ENCODE measurements at regions not wholly inside any gene's neighbourhood (a gene's known extent, or its start where the extent isn't known, plus 50 kb on each side); places are given as distances from the start of the nearest gene placed in this dataset.

DNA sequence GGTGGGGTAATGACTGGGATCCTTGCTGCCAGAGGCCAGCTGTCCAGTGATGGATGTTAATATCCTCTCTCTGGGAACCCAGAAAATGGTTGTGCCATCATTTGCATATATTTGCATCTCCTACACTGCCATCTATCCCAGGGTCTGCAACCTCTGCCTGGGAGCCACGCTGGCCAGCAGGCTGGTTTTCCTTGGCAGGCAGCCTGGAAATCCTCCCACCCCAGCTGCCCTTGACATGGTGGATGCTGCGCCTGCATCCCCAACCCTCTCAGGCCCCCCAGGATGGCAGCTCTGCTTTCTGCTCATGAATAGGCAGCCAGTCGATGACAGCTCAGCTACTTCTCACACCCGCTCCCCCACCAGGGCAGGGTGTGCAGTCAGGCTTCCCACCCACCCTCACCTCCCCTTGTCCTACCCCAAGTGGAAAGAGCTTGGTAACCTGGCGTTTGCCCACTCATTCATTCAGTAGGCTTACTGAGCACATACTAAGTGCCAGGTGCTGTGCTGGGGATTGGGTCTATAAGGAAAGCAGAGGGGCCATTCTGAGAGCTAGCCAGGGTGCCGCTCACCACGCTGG lies 202.5 kb downstream of the TRIM29 start:
- in situ Hi-C loops (cut with HindIII; ENCODE audit: low pct_unique_long_range_greater_than_20kb, low sequenced_read_pairs): no loop called here

DNA sequence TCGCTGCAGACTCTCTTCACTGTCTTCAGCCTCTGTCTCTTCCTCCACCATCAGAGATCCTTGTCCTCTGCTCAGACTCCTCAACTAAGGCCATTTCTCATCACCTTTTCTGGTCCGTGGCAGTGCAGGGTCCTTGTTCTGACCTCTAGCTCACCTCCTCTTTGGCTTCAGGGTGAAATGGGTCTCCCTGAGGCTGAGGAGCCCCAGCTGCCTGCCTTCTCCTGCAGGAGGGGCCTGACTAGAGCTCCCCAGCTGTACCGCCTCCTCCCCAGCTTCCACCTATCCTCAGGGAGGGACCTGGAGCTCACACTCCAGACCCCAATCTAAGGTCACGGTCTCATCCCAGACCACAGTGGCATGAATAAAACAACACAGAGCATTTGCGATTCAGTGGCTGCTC lies 203.0 kb downstream of the TRIM29 start:
- no peak for DNase-seq (ENCODE audit: low read depth, low spot score)
- in situ Hi-C loops (cut with HindIII; ENCODE audit: low pct_unique_long_range_greater_than_20kb, low sequenced_read_pairs): no loop called here

More for the DNA sequence above, 202.5 kb downstream of the TRIM29 start:
- DNase-seq (ENCODE audit: low read depth, low spot score): no peak

DNA sequence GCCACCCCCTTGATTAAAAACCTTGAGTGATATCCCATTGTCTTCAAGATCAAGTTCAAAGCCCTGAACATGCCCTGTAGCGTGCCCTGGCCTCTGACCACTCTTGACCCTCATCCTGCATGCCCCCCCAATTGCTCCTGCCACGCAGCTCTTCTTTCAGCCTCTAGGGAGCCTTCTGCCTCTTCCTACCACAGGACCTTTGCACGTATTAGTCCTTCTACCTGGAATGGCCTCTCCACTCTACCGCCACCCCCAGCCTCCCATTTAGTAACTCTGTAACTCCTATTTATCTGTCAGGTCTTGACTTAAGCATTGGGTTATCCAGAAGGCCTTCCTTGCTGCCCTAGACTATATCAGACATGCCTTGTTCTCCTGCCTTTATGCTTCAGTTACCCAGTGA lies 203.6 kb downstream of the TRIM29 start:
- in situ Hi-C loops (cut with HindIII; ENCODE audit: low pct_unique_long_range_greater_than_20kb, low sequenced_read_pairs): no loop called here
- no peak for DNase-seq (ENCODE audit: low read depth, low spot score)

DNA sequence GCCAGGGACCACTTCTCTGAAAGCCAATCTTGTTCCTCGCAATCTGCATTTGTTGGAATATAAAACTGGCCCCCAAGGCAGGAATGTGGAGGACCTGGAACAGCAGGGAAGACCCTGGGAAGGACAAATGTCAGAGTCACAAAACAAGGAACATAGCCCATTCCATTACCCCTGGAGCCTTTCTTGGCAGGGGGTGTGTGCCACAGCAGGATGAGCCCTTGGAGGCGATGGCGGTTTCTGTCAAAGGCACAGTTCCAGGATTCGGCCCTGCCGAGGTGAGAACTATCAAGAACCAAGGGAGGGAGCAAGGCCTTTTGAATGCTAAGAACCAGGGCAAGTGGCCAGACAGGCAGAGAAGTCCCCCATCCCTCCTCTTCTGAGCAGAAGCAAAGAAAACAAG lies 204.3 kb downstream of the TRIM29 start:
- in situ Hi-C loops (cut with HindIII; ENCODE audit: low pct_unique_long_range_greater_than_20kb, low sequenced_read_pairs): no loop called here
- DNase-seq (ENCODE audit: low read depth, low spot score): no peak

DNA sequence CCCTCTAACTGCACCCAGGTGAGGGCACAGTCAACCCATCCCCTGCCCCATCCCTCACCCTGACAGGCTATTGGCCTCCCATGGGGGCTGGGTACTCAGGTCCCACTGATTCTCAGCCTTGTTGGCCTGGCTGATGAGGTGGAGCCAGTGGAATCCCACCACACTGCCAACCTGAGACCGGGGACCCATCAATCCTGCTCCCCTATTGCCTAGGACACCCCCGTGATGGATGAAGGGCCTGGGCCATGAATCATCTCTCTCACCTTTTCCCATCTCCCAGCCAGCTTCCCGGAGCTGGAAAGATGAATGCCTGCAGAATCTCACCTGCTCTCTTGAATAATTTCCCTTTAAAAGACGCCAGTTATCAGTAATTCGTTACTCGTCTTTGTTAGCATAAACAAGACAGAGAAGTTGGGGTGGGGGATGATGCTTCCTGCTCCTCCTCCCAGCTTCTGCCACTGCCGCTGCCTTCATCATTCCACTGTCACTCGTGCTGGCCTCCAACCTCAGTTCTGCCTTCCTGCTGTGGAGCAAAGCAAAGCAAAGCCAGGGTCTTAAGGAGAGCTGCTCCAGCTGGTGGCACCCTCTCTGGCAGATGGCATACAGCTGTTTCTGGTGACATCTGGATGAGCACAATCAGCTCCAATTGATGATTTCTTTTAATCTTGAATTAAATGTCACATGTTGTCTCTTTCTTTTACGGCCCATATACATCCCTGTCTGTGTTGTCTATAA lies 204.0 kb upstream of the NECTIN1 start:
- DNase-seq (ENCODE audit: low read depth, low spot score): no peak
- in situ Hi-C loops (cut with HindIII; ENCODE audit: low pct_unique_long_range_greater_than_20kb, low sequenced_read_pairs): no loop called here

DNA sequence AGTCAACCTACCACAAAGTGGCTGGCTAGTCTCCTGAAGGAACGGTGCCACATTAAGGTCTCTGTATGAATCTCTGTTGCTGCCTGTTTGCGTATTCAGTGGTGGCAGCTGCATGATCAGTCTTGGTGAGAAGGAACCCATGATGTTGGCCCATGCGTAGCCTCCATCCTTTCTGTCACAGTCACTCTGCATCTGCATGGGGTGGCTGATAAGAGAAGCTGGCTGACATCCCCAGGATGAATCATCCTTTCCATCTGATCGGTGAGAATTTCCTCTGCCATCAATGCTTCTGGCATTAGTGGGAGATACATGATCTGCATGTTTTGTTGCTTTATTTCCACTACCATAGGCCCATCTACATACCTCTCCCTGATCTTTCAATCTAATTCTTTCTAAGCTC lies 199.0 kb upstream of the NECTIN1 start:
- no peak for DNase-seq (ENCODE audit: low read depth, low spot score)
- in situ Hi-C loops (cut with HindIII; ENCODE audit: low pct_unique_long_range_greater_than_20kb, low sequenced_read_pairs): no loop called here

DNA sequence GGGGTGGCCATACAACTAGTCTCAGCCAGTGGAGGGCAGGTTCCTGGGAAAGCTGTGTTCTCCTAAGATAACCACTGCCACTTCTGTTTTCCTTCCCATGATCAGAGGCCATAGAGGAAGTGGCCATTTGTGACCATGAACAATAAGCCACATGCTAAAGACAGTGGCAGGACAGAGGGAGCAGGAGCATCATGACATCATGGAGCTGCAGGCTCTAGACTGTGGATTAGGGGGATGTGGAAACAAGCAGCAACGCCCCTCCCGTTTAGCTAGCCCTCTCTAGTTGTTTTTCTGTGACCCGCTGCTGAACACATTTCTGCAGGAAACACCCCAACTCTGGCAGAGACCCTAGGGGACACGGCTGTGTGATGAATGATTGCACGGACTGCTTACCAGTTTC lies 195.0 kb upstream of the NECTIN1 start:
- in situ Hi-C loops (cut with HindIII; ENCODE audit: low pct_unique_long_range_greater_than_20kb, low sequenced_read_pairs): no loop called here
- DNase-seq (ENCODE audit: low read depth, low spot score): no peak

DNA sequence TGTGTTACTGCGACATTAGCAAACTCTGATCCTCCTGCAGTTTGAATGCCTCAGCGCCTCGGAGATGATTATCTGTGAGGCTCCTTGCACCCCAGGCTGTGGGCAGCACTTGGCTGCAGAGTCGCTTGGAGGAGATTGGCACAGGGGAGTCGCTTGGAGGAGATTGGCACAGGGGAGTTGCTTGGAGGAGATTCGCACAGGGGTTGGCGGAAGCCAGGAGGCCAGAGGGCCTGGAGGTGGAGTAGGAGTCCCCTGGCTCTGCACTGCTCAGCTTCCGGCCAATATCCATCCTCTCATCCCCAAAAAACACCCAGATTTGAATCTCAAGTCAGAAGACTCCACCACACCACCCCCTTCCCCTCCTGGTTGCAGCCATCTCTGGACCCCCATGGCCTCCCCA lies 192.6 kb upstream of the NECTIN1 start:
- in situ Hi-C loops (cut with HindIII; ENCODE audit: low pct_unique_long_range_greater_than_20kb, low sequenced_read_pairs): no loop called here
- DNase-seq (ENCODE audit: low read depth, low spot score): no peak

DNA sequence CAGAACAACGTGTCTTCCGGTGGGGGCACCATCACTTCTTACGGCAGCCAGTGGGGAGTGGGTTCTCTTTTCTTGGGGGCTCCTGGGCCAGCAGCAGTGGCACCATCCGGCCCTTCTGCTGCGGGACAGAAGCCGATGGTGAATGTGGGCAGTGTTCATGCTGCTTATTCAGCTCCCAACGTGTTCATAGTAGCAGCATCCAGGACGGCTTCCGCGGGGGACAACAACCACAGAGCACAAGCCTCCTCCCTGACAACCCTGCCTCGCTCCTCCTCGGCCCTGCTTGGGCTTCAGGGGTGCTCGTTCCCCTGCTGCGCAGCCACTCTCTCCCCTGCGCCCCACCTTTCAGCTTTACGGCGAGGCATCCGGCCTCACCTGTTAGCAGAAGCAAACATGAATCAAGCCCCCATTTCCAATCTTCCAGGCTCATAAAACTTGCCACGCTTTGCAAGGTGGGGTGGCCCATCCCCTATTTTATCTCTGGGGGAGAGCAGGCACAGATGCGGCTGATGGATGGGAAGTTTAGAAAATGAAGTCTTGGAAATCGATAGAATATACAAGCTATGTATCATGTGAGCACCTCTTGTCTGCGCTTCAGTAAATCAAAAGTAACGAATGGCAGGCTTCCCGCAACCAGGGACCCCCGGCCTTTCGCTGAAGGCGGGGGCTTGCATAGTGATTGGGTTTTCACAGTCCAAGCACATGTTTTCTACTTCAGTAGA lies 191.8 kb upstream of the NECTIN1 start:
- in situ Hi-C loops (cut with HindIII; ENCODE audit: low pct_unique_long_range_greater_than_20kb, low sequenced_read_pairs): no loop called here
- no peak for DNase-seq (ENCODE audit: low read depth, low spot score)

DNA sequence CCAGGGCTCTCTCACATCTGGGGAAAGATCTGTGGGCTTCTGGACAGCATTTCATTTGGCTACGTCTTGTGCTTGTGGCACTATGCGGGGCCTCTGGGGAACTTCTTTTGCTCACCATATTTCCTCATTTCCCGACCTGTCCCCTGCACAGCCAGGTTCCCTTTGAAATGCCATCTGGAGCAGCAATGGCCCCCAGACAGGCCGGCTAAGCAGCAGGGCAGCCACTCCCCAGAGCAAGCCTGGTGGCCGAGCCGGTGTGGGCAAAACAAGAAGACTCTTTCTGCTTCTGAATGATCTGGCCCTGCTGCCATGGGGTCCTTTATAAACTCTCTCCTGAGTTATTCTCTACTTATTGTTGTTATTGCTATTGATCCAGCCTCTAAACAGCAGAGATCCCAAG lies 190.7 kb upstream of the NECTIN1 start:
- in situ Hi-C loops (cut with HindIII; ENCODE audit: low pct_unique_long_range_greater_than_20kb, low sequenced_read_pairs): no loop called here

DNA sequence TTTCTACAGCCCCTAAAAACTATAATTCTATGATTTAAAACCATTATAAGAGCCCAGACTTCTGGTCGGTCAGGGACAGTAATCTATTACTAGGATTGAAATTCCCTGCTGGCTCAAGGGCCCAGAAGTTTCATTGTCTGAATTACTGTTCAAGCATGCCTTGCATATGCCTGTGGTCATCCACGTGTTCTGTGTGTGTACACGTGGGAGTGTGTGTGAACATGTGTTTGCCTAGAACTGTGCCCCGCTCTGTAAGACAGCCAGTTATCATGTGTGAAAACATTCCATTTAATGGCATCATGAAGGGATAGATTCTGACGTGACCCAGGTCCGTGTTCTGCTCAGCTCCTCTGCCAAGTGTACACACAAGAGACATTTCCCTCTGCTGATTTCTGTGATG lies 189.3 kb upstream of the NECTIN1 start:
- DNase-seq (ENCODE audit: low read depth, low spot score): no peak

More for the DNA sequence above, 190.7 kb upstream of the NECTIN1 start:
- no peak for DNase-seq (ENCODE audit: low read depth, low spot score)

DNA sequence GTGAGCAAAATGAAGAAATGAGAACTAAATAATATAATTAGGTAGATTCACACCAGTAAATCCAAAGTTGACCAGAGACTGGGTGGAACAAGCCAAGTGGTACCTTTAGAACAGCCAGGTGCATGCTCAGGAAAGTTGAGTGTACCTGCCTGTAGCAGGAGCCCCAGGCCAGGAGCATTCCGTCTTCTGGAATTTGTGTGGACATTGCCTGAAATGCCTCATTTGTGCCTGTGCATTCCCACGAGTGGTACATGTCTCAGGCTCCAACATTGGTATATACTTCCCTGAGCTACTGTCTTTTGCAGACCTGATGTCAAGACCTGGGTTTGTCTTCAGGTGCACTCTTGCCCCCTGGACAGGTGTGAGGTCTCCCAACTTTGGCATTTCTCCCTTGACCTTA lies 187.6 kb upstream of the NECTIN1 start:
- in situ Hi-C loops (cut with HindIII; ENCODE audit: low pct_unique_long_range_greater_than_20kb, low sequenced_read_pairs): no loop called here
- no peak for DNase-seq (ENCODE audit: low read depth, low spot score)

More for the DNA sequence above, 189.3 kb upstream of the NECTIN1 start:
- in situ Hi-C loops (cut with HindIII; ENCODE audit: low pct_unique_long_range_greater_than_20kb, low sequenced_read_pairs): no loop called here

DNA sequence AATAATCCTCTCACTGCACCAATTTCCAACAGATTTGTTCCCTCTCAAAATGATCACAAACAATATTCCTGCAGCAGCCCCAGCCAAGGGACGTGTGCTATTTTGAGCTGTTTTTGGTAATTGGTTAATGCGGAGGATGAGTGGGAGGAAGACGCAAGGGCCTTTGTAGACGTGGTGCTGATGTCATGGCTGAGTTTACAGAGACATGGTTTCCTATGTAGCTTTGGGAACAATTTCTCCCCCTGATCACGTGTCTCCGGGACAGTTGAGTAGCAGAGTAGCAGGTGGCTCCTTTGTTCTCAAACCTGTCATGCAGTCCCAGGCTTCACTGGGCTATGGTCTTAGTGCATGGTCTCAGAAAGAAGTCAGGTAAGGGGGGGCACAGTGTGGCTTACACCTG lies 183.2 kb upstream of the NECTIN1 start:
- in situ Hi-C loops (cut with HindIII; ENCODE audit: low pct_unique_long_range_greater_than_20kb, low sequenced_read_pairs): no loop called here
- DNase-seq (ENCODE audit: low read depth, low spot score): no peak

DNA sequence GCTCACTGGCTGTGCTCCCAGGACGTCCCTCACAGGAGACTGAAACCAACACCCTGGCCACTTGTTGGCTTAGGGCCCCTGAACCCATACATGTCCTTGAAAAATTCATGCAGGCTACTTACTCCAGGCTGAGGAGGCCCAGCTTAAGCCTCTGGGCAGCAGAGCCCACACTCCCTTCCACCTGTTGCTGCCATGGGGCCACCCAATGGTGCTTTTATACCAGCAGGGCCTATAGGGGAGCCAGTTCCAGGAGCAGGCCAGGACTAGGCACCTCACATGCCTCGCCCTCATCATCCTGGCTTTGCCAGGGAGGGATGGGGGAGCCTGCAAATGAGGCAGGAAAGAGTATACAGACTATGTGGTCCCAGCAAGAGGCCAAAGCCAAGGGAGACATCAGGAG lies 181.7 kb upstream of the NECTIN1 start:
- in situ Hi-C loops (cut with HindIII; ENCODE audit: low pct_unique_long_range_greater_than_20kb, low sequenced_read_pairs): no loop called here
- DNase-seq (ENCODE audit: low read depth, low spot score): no peak

DNA sequence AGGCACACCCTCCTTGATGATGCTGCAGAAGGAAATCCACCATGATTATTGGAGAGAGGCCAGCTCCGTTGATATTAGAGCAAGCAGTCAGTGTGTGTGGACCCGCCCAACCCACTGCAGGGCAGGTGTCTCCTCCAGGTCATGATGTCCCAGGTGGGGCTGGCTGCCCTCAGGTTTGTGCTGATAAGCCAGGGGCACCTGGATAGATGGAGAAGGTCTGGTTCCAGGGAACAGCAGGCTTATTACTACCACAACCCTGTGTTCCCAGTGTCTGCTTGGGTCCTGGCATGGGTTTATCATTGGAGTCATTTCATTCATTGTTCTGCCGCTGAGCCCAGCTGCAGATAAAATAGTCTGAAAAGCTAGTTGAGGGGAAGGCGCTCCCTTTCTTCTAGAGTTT lies 181.1 kb upstream of the NECTIN1 start:
- DNase-seq (ENCODE audit: low read depth, low spot score): no peak
- in situ Hi-C loops (cut with HindIII; ENCODE audit: low pct_unique_long_range_greater_than_20kb, low sequenced_read_pairs): no loop called here

DNA sequence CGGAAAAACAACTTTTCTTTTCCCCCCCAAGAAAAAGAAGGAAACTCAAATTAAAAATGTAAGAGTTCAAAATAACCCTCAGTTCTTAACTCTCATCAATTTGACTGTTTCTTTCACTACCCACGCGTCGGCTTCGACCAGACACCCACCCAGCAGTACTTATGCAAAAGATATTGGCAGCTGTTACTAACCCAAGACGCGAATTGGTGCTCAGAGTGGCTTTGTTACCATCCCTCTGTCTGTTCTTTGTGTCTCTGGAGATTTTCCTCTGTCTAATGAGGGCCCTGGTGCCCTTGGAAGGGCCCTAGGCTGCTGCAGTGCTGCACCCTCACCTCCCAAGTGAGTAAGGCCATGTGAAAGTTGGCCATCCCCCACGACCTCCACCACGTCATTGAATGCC lies 180.5 kb upstream of the NECTIN1 start:
- no peak for DNase-seq (ENCODE audit: low read depth, low spot score)
- in situ Hi-C loops (cut with HindIII; ENCODE audit: low pct_unique_long_range_greater_than_20kb, low sequenced_read_pairs): no loop called here

DNA sequence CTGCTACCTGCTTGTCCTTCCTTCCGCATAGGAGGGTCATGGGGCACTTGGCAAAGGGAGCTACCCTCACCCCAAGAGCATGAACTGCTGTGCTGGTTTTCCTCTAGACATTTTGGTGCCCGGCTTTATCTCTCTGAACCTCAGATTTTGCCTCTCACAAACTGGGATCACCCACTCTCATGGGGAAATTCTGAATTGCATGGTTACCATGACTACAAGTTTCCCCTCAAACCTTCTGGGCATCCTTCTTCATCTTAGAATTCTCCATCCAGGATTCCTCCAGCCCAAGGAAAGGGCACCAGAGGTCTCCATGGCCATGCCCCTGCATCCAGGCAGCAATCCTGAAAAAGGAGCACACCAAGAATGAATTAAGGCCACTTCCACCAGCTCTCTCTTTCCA lies 180.1 kb upstream of the NECTIN1 start:
- in situ Hi-C loops (cut with HindIII; ENCODE audit: low pct_unique_long_range_greater_than_20kb, low sequenced_read_pairs): no loop called here
- no peak for DNase-seq (ENCODE audit: low read depth, low spot score)

DNA sequence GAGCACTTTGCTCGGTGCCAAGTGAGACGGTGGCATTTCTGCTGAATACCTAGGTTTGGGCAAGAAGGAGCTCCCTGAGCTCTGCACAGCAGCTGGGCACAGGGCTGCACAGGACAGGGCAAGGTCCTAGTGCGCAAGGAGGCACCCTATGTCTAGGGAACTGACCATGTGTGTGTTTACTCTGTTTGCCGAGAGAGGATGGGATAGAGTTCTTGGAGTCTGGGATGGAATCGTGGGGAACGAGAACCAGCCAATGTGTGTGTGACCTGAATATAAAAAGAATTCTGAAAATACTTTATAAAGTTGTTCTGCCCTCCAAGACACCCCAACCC lies 179.5 kb upstream of the NECTIN1 start:
- in situ Hi-C loops (cut with HindIII; ENCODE audit: low pct_unique_long_range_greater_than_20kb, low sequenced_read_pairs): no loop called here

DNA sequence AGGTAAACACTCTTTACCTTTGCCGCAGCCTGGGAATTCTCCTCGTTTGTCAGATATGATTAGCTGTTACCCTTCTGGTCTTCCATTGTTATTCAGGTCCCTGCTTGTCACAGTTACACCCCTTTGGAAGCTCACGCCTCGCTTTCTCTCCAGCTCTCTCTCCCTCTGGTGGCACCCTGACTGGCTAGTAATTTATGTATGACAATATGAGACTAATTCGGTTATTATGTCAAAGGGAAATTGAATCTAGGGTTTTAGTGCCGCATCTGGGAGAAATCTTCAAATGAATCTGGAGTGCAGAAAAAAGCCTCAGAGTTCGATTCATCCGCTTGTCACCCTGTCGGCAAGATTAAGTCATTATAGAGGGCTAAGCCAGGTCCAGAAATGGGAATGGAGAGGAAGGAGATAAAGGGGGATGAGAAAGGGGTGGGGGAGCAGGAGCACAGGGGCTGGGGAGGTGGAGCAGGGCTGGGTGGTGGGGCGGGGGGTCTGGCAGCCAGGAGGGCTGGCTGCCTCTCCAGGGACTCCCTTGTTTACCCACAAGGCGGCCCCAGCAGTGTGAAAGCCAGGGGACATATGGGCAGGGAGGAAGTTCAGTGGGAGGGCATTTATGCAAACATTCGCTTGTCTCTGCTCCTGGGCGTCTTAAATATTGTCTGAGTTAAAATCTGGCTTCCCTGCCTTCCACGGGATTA lies 179.0 kb upstream of the NECTIN1 start:
- no peak for DNase-seq (ENCODE audit: low read depth, low spot score)
- in situ Hi-C loops (cut with HindIII; ENCODE audit: low pct_unique_long_range_greater_than_20kb, low sequenced_read_pairs): no loop called here

More for the DNA sequence above, 179.5 kb upstream of the NECTIN1 start:
- no peak for DNase-seq (ENCODE audit: low read depth, low spot score)
